HG03060 (cell line): ENCODE measurements at regions not wholly inside any gene's neighbourhood (a gene's known extent, or its start where the extent isn't known, plus 50 kb on each side); places are given as distances from the start of the nearest gene placed in this dataset.
"Not testable (repeated sequence)": the region's sequence is repeated elsewhere in the genome, so short reads cannot be mapped to it uniquely, and the experiment has no call there.

Experiments used
- ATAC-seq: cut with Tn5 transposase; IDR thresholded peaks from one replicate; pipeline ENCODE4 v1.9.1; 2021; ENCODE audit warnings: low read depth, moderate number of reproducible peaks; ENCODE audit not compliant: unreplicated experiment

DNA sequence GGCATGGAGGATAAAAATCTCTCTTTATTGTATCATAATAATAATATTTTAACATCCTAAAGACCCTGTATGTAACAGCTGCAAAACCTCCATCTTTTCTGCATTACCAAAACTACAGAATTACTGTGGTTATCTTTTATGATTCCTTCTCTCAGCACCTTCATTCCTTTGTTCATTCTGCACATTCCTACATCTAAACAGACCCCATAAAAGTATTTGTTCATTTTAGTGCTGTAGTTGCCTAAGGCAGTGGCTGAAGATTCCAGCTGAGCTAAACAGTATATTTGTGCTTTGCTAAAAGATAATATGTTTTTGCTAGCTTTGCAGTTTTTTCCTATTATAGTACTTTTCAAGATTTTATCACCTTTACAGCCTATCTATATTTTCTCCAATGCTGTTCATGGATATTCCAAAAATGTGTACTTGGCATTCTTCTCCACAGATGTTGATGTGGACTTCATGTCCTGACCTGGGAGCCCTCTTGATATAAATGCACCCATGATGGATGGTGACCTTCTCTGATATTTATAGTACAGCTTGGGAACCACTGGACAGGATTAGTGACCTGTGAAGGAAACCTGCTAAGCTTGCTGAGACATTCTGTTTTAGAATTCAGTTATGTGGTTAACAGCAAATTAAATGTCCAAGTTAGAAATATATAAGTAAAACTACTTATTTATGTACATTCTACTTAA is 2832.9 kb upstream of the PCDH20 start:
- no peak for ATAC-seq

GRCh38 chr13:64239372-64239771 is 2823.7 kb upstream of the PCDH20 start:
- ATAC-seq, result no peak

GRCh38 chr13:64234255-64234654 is 2818.6 kb upstream of the PCDH20 start:
- ATAC-seq, result no peak

GRCh38 chr13:64223016-64223415 is 2807.4 kb upstream of the PCDH20 start:
- no peak for ATAC-seq

DNA sequence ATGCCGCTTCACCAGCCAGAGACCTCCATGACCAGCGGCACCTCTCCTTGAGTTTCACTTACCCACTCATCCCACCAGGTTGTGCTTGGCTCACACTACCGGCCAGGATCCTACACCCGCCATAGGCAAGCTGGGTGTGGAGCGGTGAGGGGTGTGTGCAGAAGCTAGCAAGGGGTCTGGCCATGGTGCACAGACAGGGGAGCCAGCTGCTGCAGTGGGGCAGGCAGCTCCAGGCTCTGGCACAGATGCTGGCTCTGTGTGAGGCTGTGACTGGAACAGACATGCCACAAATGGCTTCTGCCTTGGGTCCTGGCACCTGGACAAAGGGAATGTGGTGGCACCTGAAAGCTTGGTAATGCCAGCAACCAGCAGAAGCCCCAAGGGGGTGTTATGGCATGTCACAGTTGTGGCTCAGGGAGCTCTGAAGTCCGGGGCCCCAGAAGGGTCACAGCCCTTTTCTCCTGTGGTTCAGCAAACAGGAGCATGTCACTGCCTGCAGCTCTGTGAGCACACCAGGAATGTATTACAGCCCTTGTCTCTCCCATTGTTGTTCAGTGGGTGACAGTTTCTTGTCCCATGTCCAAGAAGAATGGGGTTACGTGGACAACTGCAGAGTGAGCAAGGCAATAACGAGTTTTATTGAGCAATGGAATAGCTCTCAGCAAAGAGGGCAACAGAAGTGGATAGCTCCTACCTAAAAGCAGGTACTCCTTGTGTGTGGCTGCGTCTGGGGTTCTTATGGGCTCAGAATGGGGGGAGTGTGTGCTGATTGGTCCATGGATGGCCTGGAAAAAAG is 2791.0 kb upstream of the PCDH20 start:
- no peak for ATAC-seq

DNA sequence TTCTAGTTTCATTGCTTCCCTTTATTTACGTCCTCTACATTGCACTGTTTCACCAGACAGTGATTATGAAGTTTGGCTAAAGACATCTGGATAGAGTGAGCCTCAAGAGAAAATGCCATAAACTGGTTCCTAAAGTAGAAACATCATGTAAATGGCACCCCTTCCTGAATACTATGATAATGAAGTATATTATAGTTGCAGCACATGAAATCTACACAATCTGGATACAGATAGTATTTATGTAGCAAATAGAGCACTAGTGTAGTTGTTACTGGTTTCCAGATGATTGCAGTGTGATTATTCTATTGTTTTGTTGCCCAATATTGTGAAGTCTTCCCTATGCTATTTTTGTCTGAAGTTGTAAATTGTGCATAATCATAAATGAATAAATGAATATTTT is 2786.9 kb upstream of the PCDH20 start:
- no peak for ATAC-seq

DNA sequence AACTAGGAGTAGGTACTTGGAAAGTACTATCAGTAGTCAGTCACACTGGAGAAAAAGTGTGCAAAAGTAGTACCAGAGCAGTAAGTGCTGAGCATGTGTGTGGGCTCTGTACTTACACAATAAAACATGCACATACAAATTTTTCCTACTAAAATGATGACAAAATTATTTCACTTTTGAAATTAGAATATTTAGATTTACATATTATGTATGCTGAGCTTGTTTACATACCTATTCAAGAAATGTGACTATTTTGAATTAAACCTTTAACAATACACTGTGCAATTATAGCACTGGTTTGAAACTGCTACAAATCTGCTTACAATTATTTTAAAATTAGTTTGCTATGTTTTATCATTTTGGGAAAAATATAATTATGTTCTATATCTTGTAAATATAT is 2781.6 kb upstream of the PCDH20 start:
- ATAC-seq, result no peak

DNA sequence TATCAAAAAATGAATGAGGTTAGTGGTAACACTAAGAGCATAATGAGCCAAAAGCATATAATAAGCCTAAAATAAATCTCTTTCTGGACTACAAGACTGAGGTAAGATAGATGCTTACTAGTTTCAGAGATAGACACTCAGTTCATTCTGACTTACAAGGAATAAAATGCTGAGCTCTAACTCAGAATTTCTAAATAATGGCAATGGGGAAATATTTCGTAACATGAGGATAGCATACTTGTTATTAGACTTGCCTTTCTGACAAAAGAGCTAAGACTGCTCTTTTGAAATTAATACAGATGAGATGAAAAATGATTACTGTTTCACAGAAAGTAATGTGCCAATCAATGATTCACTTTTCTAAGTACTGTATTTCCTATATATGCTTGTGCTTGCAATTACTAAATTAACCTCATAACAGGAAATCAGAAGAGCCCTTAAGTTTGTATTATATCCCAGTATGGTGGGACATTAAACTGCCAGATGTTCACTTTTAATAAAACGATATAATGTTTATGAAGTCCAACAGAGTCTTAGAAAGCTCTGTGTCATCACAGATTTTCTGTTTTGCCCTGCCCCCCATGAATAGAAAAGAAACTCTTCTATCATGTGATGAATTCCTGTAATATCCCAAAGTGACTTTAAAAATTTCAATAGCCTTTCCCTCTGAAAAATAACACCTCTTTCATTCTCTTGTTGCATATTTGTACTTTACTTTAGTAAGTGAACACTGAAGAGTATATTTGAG is 2771.0 kb upstream of the PCDH20 start:
- no peak for ATAC-seq

- no peak for ATAC-seq
Observed at GRCh38 chr13:64186071-64186470, 2770.4 kb upstream of the PCDH20 start.

- ATAC-seq, result no peak
Observed at GRCh38 chr13:64180756-64181155, 2765.1 kb upstream of the PCDH20 start.

GRCh38 chr13:64165826-64166225 is 2750.2 kb upstream of the PCDH20 start:
- no peak for ATAC-seq

GRCh38 chr13:64164435-64164834 is 2748.8 kb upstream of the PCDH20 start:
- no peak for ATAC-seq

GRCh38 chr13:64160479-64160878 is 2744.8 kb upstream of the PCDH20 start:
- no peak for ATAC-seq

DNA sequence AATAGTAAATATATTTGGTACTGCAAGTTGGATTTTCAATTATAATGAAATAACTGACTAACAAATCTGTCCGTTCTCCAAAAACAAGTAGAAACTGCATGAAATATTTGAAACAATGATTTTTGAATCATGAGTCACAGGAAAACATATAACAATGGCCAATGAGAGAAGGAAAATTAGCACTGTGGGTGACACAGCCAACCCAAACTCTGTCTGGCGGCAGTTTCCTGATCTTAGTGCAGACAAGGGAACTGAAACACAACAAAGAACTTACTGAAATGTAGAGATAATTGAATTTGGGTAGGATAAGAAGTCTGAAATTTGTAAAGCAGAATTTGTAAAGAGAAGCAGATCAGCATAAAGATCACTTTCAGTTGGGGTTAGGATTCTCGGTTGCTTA is 2743.3 kb upstream of the PCDH20 start:
- no peak for ATAC-seq

DNA sequence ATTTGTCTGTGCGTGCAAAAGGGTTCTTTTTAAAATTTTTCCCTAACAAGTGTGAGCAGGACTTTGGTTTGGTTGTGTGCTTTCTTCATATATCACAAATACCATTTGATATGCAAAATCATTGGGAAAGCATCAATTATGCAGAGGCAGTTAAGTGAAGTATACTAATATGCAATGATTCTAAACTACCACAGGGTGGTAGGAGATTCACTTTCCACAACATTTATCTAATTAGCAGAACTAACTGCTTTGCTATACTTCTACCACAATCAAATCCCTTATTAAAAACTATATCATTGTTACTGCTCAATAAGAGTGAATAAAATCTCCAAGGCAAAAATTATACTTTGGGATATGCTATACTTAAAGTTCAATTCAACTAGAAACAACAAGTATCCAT is 2738.9 kb upstream of the PCDH20 start:
- no peak for ATAC-seq

DNA sequence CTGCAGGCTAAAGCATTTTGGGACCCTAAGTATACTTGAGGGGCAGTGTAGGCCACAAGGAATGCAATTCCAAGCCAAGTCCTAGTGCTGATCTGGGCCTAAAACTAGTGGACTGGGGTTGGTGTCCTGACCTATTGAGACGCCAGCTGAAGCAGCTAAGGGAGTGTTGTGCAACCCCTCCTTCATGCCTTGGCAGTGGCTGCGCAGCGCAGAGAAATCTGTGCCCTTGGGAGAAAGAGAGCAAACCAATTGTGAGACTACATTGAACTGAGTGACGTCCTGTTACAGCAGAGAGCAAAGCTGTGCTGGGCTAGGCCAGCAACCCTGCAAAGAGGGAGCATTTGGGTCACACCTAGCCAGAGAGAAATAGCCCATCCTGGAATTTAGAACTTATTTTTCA is 2715.0 kb upstream of the PCDH20 start:
- no peak for ATAC-seq

- ATAC-seq, result no peak
Observed at GRCh38 chr13:64130171-64130570, 2714.5 kb upstream of the PCDH20 start.

GRCh38 chr13:64127856-64128255 is 2712.2 kb upstream of the PCDH20 start:
- ATAC-seq, result no peak

DNA sequence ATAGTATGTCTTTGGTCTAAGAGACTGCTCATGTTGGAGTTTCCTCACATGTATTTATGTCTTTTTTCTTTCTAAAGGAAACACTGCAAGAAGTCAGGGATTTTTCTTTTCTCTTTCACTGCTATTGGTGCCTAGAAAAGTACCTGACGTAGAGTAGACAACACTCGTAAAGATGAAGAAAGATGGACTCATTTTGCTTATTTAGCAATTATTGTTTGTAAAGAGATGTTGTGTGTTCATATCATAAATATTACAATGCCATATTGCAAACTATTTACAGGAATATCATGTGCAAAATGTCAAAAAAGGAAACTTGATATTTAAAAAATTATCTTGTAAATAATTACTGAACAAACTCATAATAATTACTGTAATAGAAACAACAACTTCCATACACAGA is 2711.5 kb upstream of the PCDH20 start:
- no peak for ATAC-seq

DNA sequence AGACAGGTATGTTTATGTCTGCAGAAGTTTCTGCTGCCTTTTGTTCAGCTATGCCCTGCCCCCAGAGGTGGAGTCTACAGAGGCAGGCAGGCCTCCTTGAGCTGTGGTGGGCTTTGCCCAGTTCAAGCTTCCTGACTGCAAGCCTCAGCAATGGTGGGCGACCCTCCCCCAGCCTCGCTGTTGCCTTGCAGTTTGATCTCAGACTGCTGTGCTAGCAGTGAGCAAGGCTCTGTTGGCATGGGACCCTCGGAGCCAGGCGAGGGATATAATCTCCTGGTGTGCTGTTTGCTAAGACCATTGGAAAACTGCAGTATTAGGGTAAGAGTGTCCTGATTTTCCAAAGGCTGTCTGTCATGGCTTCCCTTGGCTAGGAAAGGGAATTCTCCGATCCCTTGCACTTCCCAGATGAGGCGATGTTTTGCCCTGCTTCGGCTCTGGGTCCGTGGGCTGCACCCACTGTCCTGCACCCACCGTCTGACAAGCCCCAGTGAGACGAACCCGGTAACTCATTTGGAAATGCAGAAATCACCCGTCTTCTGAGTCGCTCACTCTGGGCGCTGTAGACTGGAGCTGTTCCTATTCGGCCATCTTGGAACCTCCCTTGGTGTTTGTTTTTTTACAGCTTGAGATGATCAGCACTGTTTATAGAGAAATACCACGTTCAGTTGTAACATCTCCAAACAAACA is 2705.5 kb upstream of the PCDH20 start:
- ATAC-seq, result not testable (repeated sequence)

- ATAC-seq, result no peak
Observed at GRCh38 chr13:64099994-64100393, 2684.3 kb upstream of the PCDH20 start.
